K562 (cell line): ENCODE measurements at regions not wholly inside any gene's neighbourhood (a gene's known extent, or its start where the extent isn't known, plus 50 kb on each side); places are given as distances from the start of the nearest gene placed in this dataset.

Experiments used
- CREBBP ChIP-seq: IDR thresholded peaks from one replicate; pipeline ENCODE4 v1.6.1; 2012; ENCODE audit warnings: low read depth, mild to moderate bottlenecking, control low read depth, inconsistent platforms, low read length
- GATA2 ChIP-seq: sonication (generic); formaldehyde crosslinking; IDR thresholded peaks from 2 replicates; pipeline ENCODE4 v1.4.0; 2020; ENCODE audit warnings: mild to moderate bottlenecking, missing genetic modification reagents
- SRF ChIP-seq, 2 experiments: fragments of 250-450, 450-650 bp in 1 of 2; sonication (Bioruptor Pico) in 1 of 2; sonication (generic) in 1 of 2; formaldehyde crosslinking; IDR thresholded peaks; 2 replicates each; pipeline versions ENCODE4 v1.5.0 to v1.5.1; 2020 to 2022; ENCODE audit warnings: mild to moderate bottlenecking in 1 of 2, missing genetic modification reagents in 1 of 2
- TCF7 ChIP-seq: sonication (generic); IDR thresholded peaks from 2 replicates; pipeline ENCODE4 v1.6.1; 2016; ENCODE audit warnings: antibody characterized with exemption, borderline replicate concordance
- ZC3H4 ChIP-seq: sonication (generic); formaldehyde crosslinking; IDR thresholded peaks from 2 replicates; pipeline ENCODE4 v1.9.0; 2021; ENCODE audit warnings: missing genetic modification reagents, borderline replicate concordance
- ZNF274 ChIP-seq: IDR thresholded peaks from 2 replicates; pipeline ENCODE4 v1.6.1; 2011; ENCODE audit warnings: low read depth, mild to moderate bottlenecking, low read length, moderate library complexity, borderline replicate concordance
- TF ChIP-seq, protein P1 (sequence below), 3 experiments: IDR thresholded peaks in 2 of 3; conservative IDR thresholded peaks in 1 of 3; 2 replicates each; pipeline ENCODE4 v1.5.1; 2011 to 2012; ENCODE audit warnings: low read length in 3 of 3, mild to moderate bottlenecking in 3 of 3, control low read depth in 2 of 3, improper control_type of control experiment in 1 of 3, inconsistent platforms in 1 of 3, low read depth in 1 of 3, mixed read lengths in 1 of 3, moderate library complexity in 1 of 3; ENCODE audit not compliant: insufficient read depth in 2 of 3
- TF ChIP-seq, protein P2 (sequence below): fragments of 250-450 bp; sonication (Bioruptor Pico); IDR thresholded peaks from 2 replicates; pipeline ENCODE4 v1.9.0; 2021; ENCODE audit warnings: mild to moderate bottlenecking

DNA sequence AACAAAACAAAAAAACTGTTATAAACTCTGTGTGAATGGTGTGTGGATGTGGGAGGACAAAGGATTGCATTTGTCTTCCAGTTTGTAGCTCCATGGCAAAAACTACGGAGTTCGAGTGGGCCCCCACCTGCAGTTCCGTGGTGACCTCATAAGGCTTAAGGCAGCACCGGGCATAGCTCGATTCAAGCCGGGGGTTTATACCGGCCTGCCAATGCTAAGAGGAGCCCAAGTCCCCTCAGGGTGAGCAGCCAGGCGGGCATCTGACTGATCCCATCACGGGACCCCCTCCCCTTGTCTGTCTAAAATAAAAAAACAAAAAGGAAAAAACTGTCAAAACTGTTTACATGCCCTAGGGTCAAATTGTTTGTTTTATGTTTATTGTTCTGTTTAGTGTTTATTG, 463.2 kb upstream of the HTR1E start:
- TF ChIP-seq ZC3H4 (no peak), ZNF274 (no peak), CREBBP (no peak), TCF7 (no peak), SRF (CRISPR knock-in tag; IDR thresholded peaks at IDR 0.05) (no peak), GATA2 (CRISPR knock-in tag) (no peak)
- TF ChIP-seq, protein P1, sequence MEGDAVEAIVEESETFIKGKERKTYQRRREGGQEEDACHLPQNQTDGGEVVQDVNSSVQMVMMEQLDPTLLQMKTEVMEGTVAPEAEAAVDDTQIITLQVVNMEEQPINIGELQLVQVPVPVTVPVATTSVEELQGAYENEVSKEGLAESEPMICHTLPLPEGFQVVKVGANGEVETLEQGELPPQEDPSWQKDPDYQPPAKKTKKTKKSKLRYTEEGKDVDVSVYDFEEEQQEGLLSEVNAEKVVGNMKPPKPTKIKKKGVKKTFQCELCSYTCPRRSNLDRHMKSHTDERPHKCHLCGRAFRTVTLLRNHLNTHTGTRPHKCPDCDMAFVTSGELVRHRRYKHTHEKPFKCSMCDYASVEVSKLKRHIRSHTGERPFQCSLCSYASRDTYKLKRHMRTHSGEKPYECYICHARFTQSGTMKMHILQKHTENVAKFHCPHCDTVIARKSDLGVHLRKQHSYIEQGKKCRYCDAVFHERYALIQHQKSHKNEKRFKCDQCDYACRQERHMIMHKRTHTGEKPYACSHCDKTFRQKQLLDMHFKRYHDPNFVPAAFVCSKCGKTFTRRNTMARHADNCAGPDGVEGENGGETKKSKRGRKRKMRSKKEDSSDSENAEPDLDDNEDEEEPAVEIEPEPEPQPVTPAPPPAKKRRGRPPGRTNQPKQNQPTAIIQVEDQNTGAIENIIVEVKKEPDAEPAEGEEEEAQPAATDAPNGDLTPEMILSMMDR (IDR thresholded peaks at IDR 0.05 in 2 of 3, conservative IDR thresholded peaks at IDR 0.05 in 1 of 3; ENCODE audit: insufficient read depth in 2 of 3, low read depth in 1 of 3, low read length in 3 of 3) = no peak
- TF ChIP-seq, protein P2, sequence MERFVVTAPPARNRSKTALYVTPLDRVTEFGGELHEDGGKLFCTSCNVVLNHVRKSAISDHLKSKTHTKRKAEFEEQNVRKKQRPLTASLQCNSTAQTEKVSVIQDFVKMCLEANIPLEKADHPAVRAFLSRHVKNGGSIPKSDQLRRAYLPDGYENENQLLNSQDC (CRISPR knock-in tag) = no peak
